ENCODE measurements at regions not wholly inside any gene's neighbourhood (a gene's known extent, or its start where the extent isn't known, plus 50 kb on each side); places are given as distances from the start of the nearest gene placed in this dataset.

DNA sequence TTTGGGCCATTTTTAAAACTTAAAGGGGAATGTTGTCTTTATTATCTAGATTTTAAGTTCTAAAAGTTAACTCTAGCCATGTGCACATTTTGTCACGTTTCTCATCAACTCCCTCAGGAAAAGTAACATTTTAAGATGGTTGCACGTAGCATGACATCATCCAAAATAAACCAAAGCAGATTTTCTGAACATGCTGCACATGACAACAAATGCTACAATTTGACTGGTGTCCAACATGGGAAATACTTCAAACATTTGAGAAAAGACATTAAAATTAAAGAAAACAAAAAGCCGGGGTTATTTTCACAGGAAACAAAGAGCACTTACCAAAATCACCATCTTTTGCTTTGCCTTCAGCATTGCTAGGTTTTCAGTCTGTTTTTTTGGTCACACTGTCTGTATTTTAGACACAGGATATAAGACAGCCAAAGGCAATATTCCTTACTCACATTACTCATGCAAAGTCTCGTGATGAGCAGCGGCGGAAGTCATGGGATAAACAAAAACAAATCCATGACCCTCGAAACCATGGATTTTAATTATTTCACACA lies 51.3 kb upstream of the RND3 start:
- H3K27ac ChIP-seq (ENCODE audit: low read depth, low read length): no peak overlapping the region
- no peaks in the 10 kb centered on the region for H3K36me3 ChIP-seq (ENCODE audit: control insufficient read depth, low read length)

More for the DNA sequence above, 51.3 kb upstream of the RND3 start:
- no peaks in the 10 kb centered on the region for H3K27me3 ChIP-seq (ENCODE audit: control insufficient read depth, low read length)
- no peaks in the 10 kb centered on the region for H3F3A ChIP-seq (ENCODE audit: control insufficient read depth, insufficient read depth)
- H3K4me1 ChIP-seq (ENCODE audit: control insufficient read depth, low read length): no peaks in the 10 kb centered on the region
- H3K9me2 ChIP-seq (replicated peaks; ENCODE audit: control insufficient read depth, low read length): no peaks in the 10 kb centered on the region
- no peaks in the 10 kb centered on the region for H4K20me1 ChIP-seq (ENCODE audit: control insufficient read depth, insufficient read depth, low read depth, low read length)
- H3K4me2 ChIP-seq (ENCODE audit: low read length): no peak overlapping the region
- H3K79me2 ChIP-seq (ENCODE audit: control insufficient read depth, low read length): no peaks in the 10 kb centered on the region
- no peak overlapping the region for H3K4me3 ChIP-seq (ENCODE audit: low read length)
- no peak for TF ChIP-seq EZH2phosphoT487 (IDR thresholded peaks at IDR 0.05; ENCODE audit: borderline replicate concordance, low read length)
- TF ChIP-seq, protein P1, sequence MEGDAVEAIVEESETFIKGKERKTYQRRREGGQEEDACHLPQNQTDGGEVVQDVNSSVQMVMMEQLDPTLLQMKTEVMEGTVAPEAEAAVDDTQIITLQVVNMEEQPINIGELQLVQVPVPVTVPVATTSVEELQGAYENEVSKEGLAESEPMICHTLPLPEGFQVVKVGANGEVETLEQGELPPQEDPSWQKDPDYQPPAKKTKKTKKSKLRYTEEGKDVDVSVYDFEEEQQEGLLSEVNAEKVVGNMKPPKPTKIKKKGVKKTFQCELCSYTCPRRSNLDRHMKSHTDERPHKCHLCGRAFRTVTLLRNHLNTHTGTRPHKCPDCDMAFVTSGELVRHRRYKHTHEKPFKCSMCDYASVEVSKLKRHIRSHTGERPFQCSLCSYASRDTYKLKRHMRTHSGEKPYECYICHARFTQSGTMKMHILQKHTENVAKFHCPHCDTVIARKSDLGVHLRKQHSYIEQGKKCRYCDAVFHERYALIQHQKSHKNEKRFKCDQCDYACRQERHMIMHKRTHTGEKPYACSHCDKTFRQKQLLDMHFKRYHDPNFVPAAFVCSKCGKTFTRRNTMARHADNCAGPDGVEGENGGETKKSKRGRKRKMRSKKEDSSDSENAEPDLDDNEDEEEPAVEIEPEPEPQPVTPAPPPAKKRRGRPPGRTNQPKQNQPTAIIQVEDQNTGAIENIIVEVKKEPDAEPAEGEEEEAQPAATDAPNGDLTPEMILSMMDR (IDR thresholded peaks at IDR 0.05; ENCODE audit: low read depth, low read length, poor library complexity, severe bottlenecking): no peak
- no peaks in the 10 kb centered on the region for H3K9me3 ChIP-seq (ENCODE audit: control insufficient read depth, insufficient read depth, low read length)

Data from DOHH2 (cell line).